Parathyroid adenoma (tissue), 2 donors: ENCODE measurements at regions not wholly inside any gene's neighbourhood (a gene's known extent, or its start where the extent isn't known, plus 50 kb on each side); places are given as distances from the start of the nearest gene placed in this dataset.
"Not testable (repeated sequence)": the region's sequence is repeated elsewhere in the genome, so short reads cannot be mapped to it uniquely, and the experiment has no call there.

Experiments
- H2AFZ ChIP-seq: fragments of 300-600 bp; sonication (generic); one replicate; pipeline ENCODE4 v1.7.0; 2017; ENCODE audit warnings: antibody characterized with exemption, mild to moderate bottlenecking
- H3K27ac ChIP-seq: fragments of 300-600 bp; sonication (generic); one replicate; pipeline ENCODE4 v1.7.0; 2017
- H3K27me3 ChIP-seq: fragments of 300-600 bp; sonication (generic); one replicate; pipeline ENCODE4 v1.7.0; 2017; ENCODE audit warnings: low read length; ENCODE audit not compliant: control insufficient read depth, insufficient read depth
- H3K36me3 ChIP-seq: fragments of 300-600 bp; sonication (generic); one replicate; pipeline ENCODE4 v1.7.0; 2017; ENCODE audit warnings: low read length; ENCODE audit not compliant: control insufficient read depth, insufficient read depth
- H3K4me1 ChIP-seq: fragments of 300-600 bp; sonication (generic); one replicate; pipeline ENCODE4 v1.7.0; 2017; ENCODE audit warnings: control low read depth
- H3K4me2 ChIP-seq: fragments of 300-600 bp; sonication (generic); one replicate; pipeline ENCODE4 v1.7.0; 2017; ENCODE audit warnings: low read length
- H3K4me3 ChIP-seq: fragments of 300-600 bp; sonication (generic); one replicate; pipeline ENCODE4 v1.7.0; 2017; ENCODE audit warnings: low read depth, low read length
- H3K79me2 ChIP-seq: fragments of 300-600 bp; sonication (generic); one replicate; pipeline ENCODE4 v1.7.0; 2017; ENCODE audit warnings: control low read depth
- H3K9ac ChIP-seq: fragments of 300-600 bp; sonication (generic); one replicate; pipeline ENCODE4 v1.7.0; 2017; ENCODE audit warnings: mild to moderate bottlenecking
- H3K9me3 ChIP-seq: fragments of 300-600 bp; sonication (generic); one replicate; pipeline ENCODE4 v1.7.0; 2017; ENCODE audit warnings: low read length; ENCODE audit not compliant: control insufficient read depth
- CTCF ChIP-seq: fragments of 300-600 bp; sonication (generic); IDR thresholded peaks from one replicate; pipeline ENCODE4 v1.7.0; 2017; ENCODE audit warnings: antibody characterized with exemption, mild to moderate bottlenecking
- donor health status: primary hyperparathyroidism.

GRCh38 chr5:106443746-106444145 lies 1227.0 kb downstream of the EFNA5 start:
- Histone ChIP-seq H3K9ac (no peak overlapping the region), H3K27me3 (no peaks in the 10 kb centered on the region), H3K4me1 (no peaks in the 10 kb centered on the region), H3K36me3 (no peaks in the 10 kb centered on the region), H2AFZ (no peak overlapping the region), H3K9me3 (no peaks in the 10 kb centered on the region), H3K79me2 (no peaks in the 10 kb centered on the region), H3K27ac (no peak overlapping the region), H3K4me2 (no peak overlapping the region), H3K4me3 (no peak overlapping the region)
- no peak for TF ChIP-seq CTCF

GRCh38 chr5:106435185-106435584 lies 1235.6 kb downstream of the EFNA5 start:
- TF ChIP-seq CTCF: no peak
- H3K9ac ChIP-seq: no peak overlapping the region
- H3K4me3 ChIP-seq: no peak overlapping the region
- no peaks in the 10 kb centered on the region for H3K9me3 ChIP-seq
- H3K27me3 ChIP-seq: no peaks in the 10 kb centered on the region
- no peak overlapping the region for H3K4me2 ChIP-seq
- no peaks in the 10 kb centered on the region for H3K79me2 ChIP-seq
- no peaks in the 10 kb centered on the region for H3K36me3 ChIP-seq
- H3K4me1 ChIP-seq: no peaks in the 10 kb centered on the region
- H2AFZ ChIP-seq: no peak overlapping the region
- H3K27ac ChIP-seq: no peak overlapping the region

- not testable (repeated sequence) for H2AFZ ChIP-seq, H3K36me3 ChIP-seq, H3K4me3 ChIP-seq, H3K9ac ChIP-seq, H3K79me2 ChIP-seq, H3K9me3 ChIP-seq, H3K4me1 ChIP-seq, H3K4me2 ChIP-seq, H3K27me3 ChIP-seq, H3K27ac ChIP-seq
These were observed 1240.0 kb downstream of the EFNA5 start for GRCh38 chr5:106430733-106431132.

- H2AFZ ChIP-seq: no peak overlapping the region
- TF ChIP-seq CTCF: no peak
- no peaks in the 10 kb centered on the region for H3K36me3 ChIP-seq
These were observed 1247.4 kb downstream of the EFNA5 start for GRCh38 chr5:106423109-106423897.

GRCh38 chr5:106420102-106420501 lies 1250.6 kb downstream of the EFNA5 start:
- TF ChIP-seq CTCF: no peak
- Histone ChIP-seq H3K27me3 (no peaks in the 10 kb centered on the region), H2AFZ (no peak overlapping the region), H3K9ac (no peak overlapping the region), H3K79me2 (no peaks in the 10 kb centered on the region), H3K4me3 (no peak overlapping the region), H3K27ac (no peak overlapping the region), H3K36me3 (no peaks in the 10 kb centered on the region), H3K4me2 (no peak overlapping the region), H3K4me1 (no peaks in the 10 kb centered on the region), H3K9me3 (no peaks in the 10 kb centered on the region)

More at GRCh38 chr5:106423109-106423897, 1247.4 kb downstream of the EFNA5 start:
- Histone ChIP-seq H3K9ac (no peak overlapping the region), H3K4me1 (no peaks in the 10 kb centered on the region), H3K4me2 (no peak overlapping the region), H3K4me3 (no peak overlapping the region), H3K27ac (no peak overlapping the region), H3K27me3 (no peaks in the 10 kb centered on the region), H3K79me2 (no peaks in the 10 kb centered on the region), H3K9me3 (no peaks in the 10 kb centered on the region)
